A673 (cell line): ENCODE measurements at regions not wholly inside any gene's neighbourhood (a gene's known extent, or its start where the extent isn't known, plus 50 kb on each side); places are given as distances from the start of the nearest gene placed in this dataset.

Experiments used
- EZH2 ChIP-seq: fragments of 200-600 bp; sonication (generic); IDR thresholded peaks from 2 replicates; pipeline ENCODE4 v1.6.1; 2017; ENCODE audit warnings: borderline replicate concordance, low read depth, mild to moderate bottlenecking, mixed read lengths, antibody characterized with exemption, low read length; ENCODE audit not compliant: poor library complexity, severe bottlenecking
- TF ChIP-seq, protein P1 (sequence below): fragments of 300-800, 200-600 bp; sonication (generic); conservative IDR thresholded peaks from 2 replicates; pipeline ENCODE4 v1.5.1; 2017; ENCODE audit warnings: low read depth, mild to moderate bottlenecking, antibody characterized with exemption, low read length, moderate library complexity, mixed read lengths

DNA sequence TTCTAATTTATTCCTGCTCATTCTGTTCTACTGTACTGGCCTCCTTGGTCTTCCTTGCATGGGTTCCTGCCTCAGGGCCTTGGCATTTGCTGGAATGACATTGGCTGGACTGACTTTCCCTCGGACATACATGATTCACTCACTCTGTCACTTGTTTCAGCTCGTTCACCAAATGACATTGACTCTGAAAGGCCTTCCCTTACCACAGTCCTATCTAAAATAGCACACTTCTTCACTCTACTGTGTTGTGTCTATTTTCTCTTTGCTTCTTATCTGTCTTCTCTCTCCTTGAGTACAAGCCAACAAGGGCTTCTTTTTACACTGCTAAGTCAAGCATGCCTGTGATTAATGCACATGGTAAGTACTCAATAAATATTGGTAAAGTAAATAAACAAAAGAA lies 65.6 kb downstream of the SCG2 start:
- TF ChIP-seq, protein P1, sequence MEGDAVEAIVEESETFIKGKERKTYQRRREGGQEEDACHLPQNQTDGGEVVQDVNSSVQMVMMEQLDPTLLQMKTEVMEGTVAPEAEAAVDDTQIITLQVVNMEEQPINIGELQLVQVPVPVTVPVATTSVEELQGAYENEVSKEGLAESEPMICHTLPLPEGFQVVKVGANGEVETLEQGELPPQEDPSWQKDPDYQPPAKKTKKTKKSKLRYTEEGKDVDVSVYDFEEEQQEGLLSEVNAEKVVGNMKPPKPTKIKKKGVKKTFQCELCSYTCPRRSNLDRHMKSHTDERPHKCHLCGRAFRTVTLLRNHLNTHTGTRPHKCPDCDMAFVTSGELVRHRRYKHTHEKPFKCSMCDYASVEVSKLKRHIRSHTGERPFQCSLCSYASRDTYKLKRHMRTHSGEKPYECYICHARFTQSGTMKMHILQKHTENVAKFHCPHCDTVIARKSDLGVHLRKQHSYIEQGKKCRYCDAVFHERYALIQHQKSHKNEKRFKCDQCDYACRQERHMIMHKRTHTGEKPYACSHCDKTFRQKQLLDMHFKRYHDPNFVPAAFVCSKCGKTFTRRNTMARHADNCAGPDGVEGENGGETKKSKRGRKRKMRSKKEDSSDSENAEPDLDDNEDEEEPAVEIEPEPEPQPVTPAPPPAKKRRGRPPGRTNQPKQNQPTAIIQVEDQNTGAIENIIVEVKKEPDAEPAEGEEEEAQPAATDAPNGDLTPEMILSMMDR, result no peak
- TF ChIP-seq EZH2, result no peak
